Breast epithelium (tissue), 4 donors: ENCODE measurements at regions not wholly inside any gene's neighbourhood (a gene's known extent, or its start where the extent isn't known, plus 50 kb on each side); places are given as distances from the start of the nearest gene placed in this dataset.

ENCODE experiments used
- DNase-seq, 2 donors: peaks; one replicate each; pipeline ENCODE4 v3.0.0-alpha.2; 2019; ENCODE audit warnings: low spot score in 2 of 2
- H3K27ac ChIP-seq, 2 donors: fragments of 200-600 bp; sonication (generic) in 1 of 2; one replicate each; pipeline ENCODE4 v1.5.1; 2016 to 2019; ENCODE audit warnings: mild to moderate bottlenecking in 1 of 2
- H3K27me3 ChIP-seq, 2 donors: fragments of 200-600 bp; sonication (generic) in 1 of 2; one replicate each; pipeline versions ENCODE4 v1.5.1 to v1.6.0; 2017 to 2019; ENCODE audit warnings: control low read depth in 1 of 2, mild to moderate bottlenecking in 1 of 2
- H3K36me3 ChIP-seq: fragments of 200-600 bp; one replicate; pipeline ENCODE4 v1.5.1; 2019
- H3K4me1 ChIP-seq, 2 donors: fragments of 200-600 bp; sonication (generic); one replicate each; pipeline ENCODE4 v1.5.1; 2016 to 2019; ENCODE audit warnings: control low read depth in 1 of 2
- H3K4me3 ChIP-seq, 3 donors: fragments of 200-600 bp; sonication (generic); 1 replicate in 2 of 3; 2 replicates in 1 of 3; pipeline ENCODE4 v1.5.1; 2016 to 2019; ENCODE audit warnings: mild to moderate bottlenecking in 3 of 3, moderate library complexity in 2 of 3
- H3K9me3 ChIP-seq, 2 donors: fragments of 200-600 bp; sonication (generic) in 1 of 2; one replicate each; pipeline ENCODE4 v1.5.1; 2016 to 2019; ENCODE audit warnings: control low read depth in 1 of 2
- CTCF ChIP-seq, 3 donors: fragments of 450-650 bp; IDR thresholded peaks; one replicate each; pipeline ENCODE4 v1.5.1; 2016 to 2017; ENCODE audit warnings: antibody characterized with exemption in 3 of 3, mild to moderate bottlenecking in 3 of 3, moderate library complexity in 3 of 3
- POLR2A ChIP-seq: fragments of 450-650 bp; IDR thresholded peaks from one replicate; pipeline ENCODE4 v1.6.1; 2016; ENCODE audit warnings: antibody characterized with exemption, mild to moderate bottlenecking, moderate library complexity
- POLR2AphosphoS5 ChIP-seq, 3 donors: sonication (generic); formaldehyde crosslinking; IDR thresholded peaks; one replicate each; pipeline ENCODE4 v1.6.1; 2017; ENCODE audit warnings: antibody characterized with exemption in 3 of 3
- intact Hi-C: fragments of 100-400 bp; cut with DNase I; formaldehyde crosslinking; loops from one replicate; pipeline ENCODE4 v1.15.1; 2023; ENCODE audit warnings: low total_unique reads

- intact Hi-C loops: no loop called here
- Histone ChIP-seq H3K4me1 (peaks cover 0 to 6% of the 10 kb centered on the region in 2 donors), H3K27me3 (no peaks in the 10 kb centered on the region), H3K36me3 (no peaks in the 10 kb centered on the region), H3K4me3 (no peak overlapping the region), H3K9me3 (no peaks in the 10 kb centered on the region), H3K27ac (no peak overlapping the region)
- no peak for DNase-seq
- no peak for TF ChIP-seq POLR2A
- no peak for TF ChIP-seq CTCF (IDR thresholded peaks at IDR 0.05)
- no peak for TF ChIP-seq POLR2AphosphoS5 (IDR thresholded peaks at IDR 0.05)
Measured at GRCh38 chr7:47724335-47724982, 142.5 kb upstream of the TNS3 start.

GRCh38 chr7:47722126-47722525 is 140.2 kb upstream of the TNS3 start:
- intact Hi-C loops: no loop called here
- H3K36me3 ChIP-seq: no peaks in the 10 kb centered on the region
- no peak overlapping the region for H3K4me3 ChIP-seq
- no peak overlapping the region for H3K27ac ChIP-seq
- no peak for TF ChIP-seq POLR2AphosphoS5 (IDR thresholded peaks at IDR 0.05)
- no peak for TF ChIP-seq CTCF (IDR thresholded peaks at IDR 0.05)
- TF ChIP-seq POLR2A: no peak
- DNase-seq: no peak
- no peaks in the 10 kb centered on the region for H3K9me3 ChIP-seq
- H3K27me3 ChIP-seq: no peaks in the 10 kb centered on the region
- peaks cover 0 to 6% of the 10 kb centered on the region in 2 donors for H3K4me1 ChIP-seq

GRCh38 chr7:47721670-47722069 is 139.8 kb upstream of the TNS3 start:
- no peaks in the 10 kb centered on the region for H3K27me3 ChIP-seq
- H3K4me1 ChIP-seq: peaks cover 0 to 6% of the 10 kb centered on the region in 2 donors
- DNase-seq: no peak
- no peak overlapping the region for H3K4me3 ChIP-seq
- intact Hi-C loops: no loop called here
- no peaks in the 10 kb centered on the region for H3K9me3 ChIP-seq
- no peak for TF ChIP-seq POLR2AphosphoS5 (IDR thresholded peaks at IDR 0.05)
- no peak for TF ChIP-seq POLR2A
- no peak for TF ChIP-seq CTCF (IDR thresholded peaks at IDR 0.05)
- H3K36me3 ChIP-seq: no peaks in the 10 kb centered on the region
- no peak overlapping the region for H3K27ac ChIP-seq

GRCh38 chr7:47720907-47721244 is 139.0 kb upstream of the TNS3 start:
- no peak for TF ChIP-seq POLR2A
- TF ChIP-seq POLR2AphosphoS5 (IDR thresholded peaks at IDR 0.05): no peak
- Histone ChIP-seq H3K27ac (peak overlapping the region in 1 of 2 donors; percentile 4), H3K4me3 (no peak overlapping the region), H3K36me3 (no peaks in the 10 kb centered on the region), H3K27me3 (no peaks in the 10 kb centered on the region), H3K4me1 (peaks cover 0 to 6% of the 10 kb centered on the region in 2 donors), H3K9me3 (no peaks in the 10 kb centered on the region)
- intact Hi-C loops: no loop called here
- no peak for DNase-seq

GRCh38 chr7:47720141-47720906 is 138.4 kb upstream of the TNS3 start:
- Histone ChIP-seq H3K9me3 (no peaks in the 10 kb centered on the region), H3K27me3 (no peaks in the 10 kb centered on the region), H3K4me3 (no peak overlapping the region), H3K36me3 (no peaks in the 10 kb centered on the region), H3K4me1 (peaks cover 0 to 6% of the 10 kb centered on the region in 2 donors), H3K27ac (peak overlapping the region in 1 of 2 donors; percentile 4)
- intact Hi-C loops: no loop called here
- DNase-seq: peak in 1 of 2 donors; percentile 62
- TF ChIP-seq POLR2AphosphoS5 (IDR thresholded peaks at IDR 0.05) (peak in 2 of 3 donors; percentile 10 to 63), CTCF (IDR thresholded peaks at IDR 0.05) (no peak), POLR2A (no peak)
